Cardiac fibroblast (primary cell): ENCODE measurements at regions not wholly inside any gene's neighbourhood (a gene's known extent, or its start where the extent isn't known, plus 50 kb on each side); places are given as distances from the start of the nearest gene placed in this dataset.
A peak's percentile ranks its signal among the peaks of the same experiment; 100 is the strongest.

Source experiments
- DNase-seq, 2 donors: peaks; one replicate each; pipeline versions ENCODE4 v3.0.0 to v3.0.0-alpha.2; 2010; ENCODE audit warnings: low read depth in 2 of 2
- H3K4me3 ChIP-seq, 2 donors: replicated peaks in 1 of 2; 1 replicate in 1 of 2; 2 replicates in 1 of 2; pipeline ENCODE4 v1.5.1; 2011; ENCODE audit warnings: low read depth in 2 of 2, low read length in 2 of 2, mild to moderate bottlenecking in 2 of 2, moderate library complexity in 1 of 2
- CTCF ChIP-seq: IDR thresholded peaks from one replicate; pipeline ENCODE4 v1.5.1; 2011; ENCODE audit warnings: low read depth, mild to moderate bottlenecking, low read length, inconsistent platforms

- TF ChIP-seq CTCF = no peak
- no peak overlapping the region for H3K4me3 ChIP-seq
- DNase-seq = no peak
Measured at GRCh38 chr20:60690771-60691170, 561.3 kb upstream of the CDH4 start.

DNA sequence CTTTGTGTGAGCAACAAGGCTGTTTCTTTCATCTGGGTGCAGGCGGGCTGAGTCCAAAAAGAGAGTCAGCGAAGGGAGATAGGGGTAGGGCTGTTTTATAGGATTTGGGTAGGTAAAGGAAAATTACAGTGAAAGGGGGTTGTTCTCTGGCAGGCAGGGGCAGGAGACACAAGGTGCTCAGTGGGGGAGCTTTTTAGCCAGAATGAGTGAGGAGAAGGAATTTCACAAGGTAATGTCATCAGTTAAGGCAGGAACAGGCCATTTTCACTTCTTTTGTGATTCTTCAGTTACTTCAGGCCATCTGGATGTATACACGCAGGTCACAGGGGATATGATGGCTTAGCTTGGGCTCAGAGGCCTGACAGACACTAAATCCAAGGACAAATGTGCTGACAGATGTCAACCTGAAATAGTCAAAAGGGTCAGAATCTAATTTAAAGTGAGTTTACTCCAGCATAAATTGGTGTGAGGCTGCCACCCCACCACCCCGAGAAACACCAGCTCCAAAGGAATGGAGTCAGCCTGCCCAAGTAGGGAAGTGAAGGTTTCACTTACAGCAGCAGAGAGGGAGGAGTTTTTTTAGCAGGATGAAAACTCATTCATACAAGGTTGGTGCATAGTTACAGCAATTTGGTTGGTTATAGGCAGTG, 560.0 kb upstream of the CDH4 start:
- DNase-seq = no peak
- TF ChIP-seq CTCF = no peak
- H3K4me3 ChIP-seq = no peak overlapping the region

GRCh38 chr20:60693496-60694133, 558.4 kb upstream of the CDH4 start:
- DNase-seq = no peak
- no peak for TF ChIP-seq CTCF
- H3K4me3 ChIP-seq = no peak overlapping the region

GRCh38 chr20:60694763-60695162, 557.3 kb upstream of the CDH4 start:
- no peak for DNase-seq
- no peak for TF ChIP-seq CTCF
- no peak overlapping the region for H3K4me3 ChIP-seq

- H3K4me3 ChIP-seq = no peak overlapping the region
- no peak for TF ChIP-seq CTCF
- peak; percentile 20 to 61 for DNase-seq
Measured at GRCh38 chr20:60695226-60696000, 556.6 kb upstream of the CDH4 start.

GRCh38 chr20:60697252-60697651, 554.8 kb upstream of the CDH4 start:
- no peak for DNase-seq
- TF ChIP-seq CTCF = no peak

More at GRCh38 chr20:60697252-60697651, 554.8 kb upstream of the CDH4 start:
- no peak overlapping the region for H3K4me3 ChIP-seq
